ENCODE measurements at regions not wholly inside any gene's neighbourhood (a gene's known extent, or its start where the extent isn't known, plus 50 kb on each side); places are given as distances from the start of the nearest gene placed in this dataset. TPM values are rescaled to one million over a fixed set of nuclear protein-coding genes. Genes with fewer than 3 reads are reported as not detected.

Small RNA genes in the stretch of these regions (small RNA-seq; reads per million reads assigned to genes)
- not detected for gene RNU6-755P (ENCODE audit: low replicate concordance)

Measured in GM23338 (cell line).